B cell (primary cell): ENCODE measurements at regions not wholly inside any gene's neighbourhood (a gene's known extent, or its start where the extent isn't known, plus 50 kb on each side); places are given as distances from the start of the nearest gene placed in this dataset.

Experiments used
- EZH2 ChIP-seq: IDR thresholded peaks from 2 replicates; pipeline ENCODE4 v1.6.1; 2012; ENCODE audit warnings: borderline replicate concordance, low read depth, mild to moderate bottlenecking, moderate library complexity, low read length; ENCODE audit not compliant: insufficient read depth, poor library complexity, severe bottlenecking
- TF ChIP-seq, protein P1 (sequence below): fragments of 200-600 bp; IDR thresholded peaks from one replicate; pipeline ENCODE4 v1.8.0; 2022; ENCODE audit warnings: antibody characterized with exemption, mild to moderate bottlenecking

DNA sequence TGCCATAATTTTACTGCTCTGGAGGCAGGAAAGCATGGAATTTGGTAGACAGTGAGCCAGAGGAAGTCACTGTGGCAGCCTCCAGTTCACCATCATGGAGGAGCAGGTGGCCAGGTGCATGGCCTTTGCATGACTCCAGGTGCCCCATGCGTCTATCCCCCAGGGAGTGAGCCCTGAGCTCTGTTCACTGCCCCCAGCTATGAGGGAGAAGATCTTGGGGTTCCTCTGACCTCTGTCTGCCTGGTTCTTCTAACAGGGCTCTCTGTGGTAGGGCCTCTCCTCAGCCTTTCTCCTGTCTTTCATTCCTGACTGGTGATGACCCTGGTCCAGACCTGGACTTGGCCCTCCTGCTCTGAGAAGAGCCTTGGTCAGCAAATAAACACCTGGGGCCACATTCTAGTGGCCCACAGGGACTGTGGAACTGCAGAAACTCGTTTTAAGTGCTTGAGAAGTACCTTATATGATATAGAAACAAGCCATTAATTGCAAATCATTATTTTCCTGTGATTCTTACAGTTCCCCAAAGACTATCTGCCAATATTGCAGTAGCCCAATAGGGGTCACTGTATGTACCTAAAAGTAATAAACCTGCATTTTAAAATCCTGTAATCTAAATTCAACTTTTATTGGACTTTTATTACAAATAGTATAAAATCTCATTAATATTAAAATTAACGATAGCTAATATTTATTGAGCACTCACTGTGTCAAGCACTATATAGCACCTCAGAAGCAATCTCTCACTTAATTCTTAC, 120.0 kb upstream of the SYT13 start:
- TF ChIP-seq, protein P1, sequence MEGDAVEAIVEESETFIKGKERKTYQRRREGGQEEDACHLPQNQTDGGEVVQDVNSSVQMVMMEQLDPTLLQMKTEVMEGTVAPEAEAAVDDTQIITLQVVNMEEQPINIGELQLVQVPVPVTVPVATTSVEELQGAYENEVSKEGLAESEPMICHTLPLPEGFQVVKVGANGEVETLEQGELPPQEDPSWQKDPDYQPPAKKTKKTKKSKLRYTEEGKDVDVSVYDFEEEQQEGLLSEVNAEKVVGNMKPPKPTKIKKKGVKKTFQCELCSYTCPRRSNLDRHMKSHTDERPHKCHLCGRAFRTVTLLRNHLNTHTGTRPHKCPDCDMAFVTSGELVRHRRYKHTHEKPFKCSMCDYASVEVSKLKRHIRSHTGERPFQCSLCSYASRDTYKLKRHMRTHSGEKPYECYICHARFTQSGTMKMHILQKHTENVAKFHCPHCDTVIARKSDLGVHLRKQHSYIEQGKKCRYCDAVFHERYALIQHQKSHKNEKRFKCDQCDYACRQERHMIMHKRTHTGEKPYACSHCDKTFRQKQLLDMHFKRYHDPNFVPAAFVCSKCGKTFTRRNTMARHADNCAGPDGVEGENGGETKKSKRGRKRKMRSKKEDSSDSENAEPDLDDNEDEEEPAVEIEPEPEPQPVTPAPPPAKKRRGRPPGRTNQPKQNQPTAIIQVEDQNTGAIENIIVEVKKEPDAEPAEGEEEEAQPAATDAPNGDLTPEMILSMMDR, result no peak
- TF ChIP-seq EZH2, result no peak
